ENCODE measurements at regions not wholly inside any gene's neighbourhood (a gene's known extent, or its start where the extent isn't known, plus 50 kb on each side); places are given as distances from the start of the nearest gene placed in this dataset.
"Not testable (repeated sequence)": the region's sequence is repeated elsewhere in the genome, so short reads cannot be mapped to it uniquely, and the experiment has no call there.

DNA sequence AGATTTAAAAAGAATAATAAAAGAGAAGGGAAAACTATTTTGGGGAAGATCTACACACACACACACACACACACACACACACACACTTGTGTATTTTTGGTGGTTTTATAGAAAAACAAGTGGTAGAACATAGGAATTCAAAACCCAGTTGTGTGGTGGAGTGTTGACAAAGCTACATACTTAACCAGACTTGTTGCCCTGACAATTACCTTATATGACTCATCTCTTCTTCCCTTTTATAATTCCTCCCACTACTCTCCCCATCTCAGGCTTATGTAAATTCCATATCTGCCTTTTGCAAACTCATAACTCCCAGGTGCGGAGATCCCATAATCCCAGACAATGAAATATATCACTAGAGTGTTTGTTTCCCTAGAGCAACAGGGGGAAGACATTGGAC lies 873.7 kb downstream of the NXPH1 start:
- no peak for TF ChIP-seq POLR2AphosphoS5 (IDR thresholded peaks at IDR 0.05)
- no peak for TF ChIP-seq EP300 (IDR thresholded peaks at IDR 0.05)
- no peak for TF ChIP-seq CTCF (IDR thresholded peaks at IDR 0.05)
- TF ChIP-seq POLR2A (IDR thresholded peaks at IDR 0.05), result no peak
- ATAC-seq (ENCODE audit: low FRiP score in 2 of 2), result no peak
- Histone ChIP-seq H3K36me3 (no peaks in the 10 kb centered on the region), H3K9me3 (no peaks in the 10 kb centered on the region), H3K4me1 (no peaks in the 10 kb centered on the region), H3K4me3 (no peak overlapping the region), H3K27ac (no peak overlapping the region), H3K27me3 (no peaks in the 10 kb centered on the region)
- 90% methylated on average over 1 of the region's 1 CpG for WGBS, 2 donors
- DNase-seq, result no peak

DNA sequence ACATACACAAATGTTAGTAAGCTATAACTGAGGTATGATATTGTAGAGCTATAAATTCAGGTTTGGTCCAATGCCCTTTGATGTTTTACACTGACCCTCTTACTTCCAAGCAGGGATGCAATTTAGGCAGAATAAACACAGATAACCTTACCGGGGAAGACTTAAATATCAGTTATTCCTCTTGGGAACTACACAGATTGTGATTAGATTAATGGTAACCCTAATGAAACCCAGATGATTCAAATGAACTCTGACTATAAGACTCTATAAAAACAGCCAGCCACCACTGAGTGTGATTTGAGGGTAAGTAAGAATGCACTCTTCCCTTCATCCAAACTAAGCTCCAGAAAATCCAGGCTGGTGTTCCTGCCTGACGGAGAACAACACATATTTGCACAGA lies 891.1 kb downstream of the NXPH1 start:
- Histone ChIP-seq H3K27me3 (no peaks in the 10 kb centered on the region), H3K4me1 (no peaks in the 10 kb centered on the region), H3K9me3 (no peaks in the 10 kb centered on the region), H3K27ac (no peak overlapping the region), H3K36me3 (no peaks in the 10 kb centered on the region), H3K4me3 (no peak overlapping the region)
- DNase-seq (no peak), ATAC-seq (ENCODE audit: low FRiP score in 2 of 2) (no peak)
- no peak for TF ChIP-seq EP300 (IDR thresholded peaks at IDR 0.05)
- 50 to 60% methylated on average over 2 of the region's 2 CpGs for WGBS, 2 donors

GRCh38 chr7:9328296-9328695 lies 894.9 kb downstream of the NXPH1 start:
- TF ChIP-seq CTCF (IDR thresholded peaks at IDR 0.05) (no peak), EP300 (IDR thresholded peaks at IDR 0.05) (no peak), POLR2AphosphoS5 (IDR thresholded peaks at IDR 0.05) (no peak), POLR2A (IDR thresholded peaks at IDR 0.05) (no peak)
- no peak overlapping the region for H3K27ac ChIP-seq
- H3K4me3 ChIP-seq, result no peak overlapping the region
- H3K36me3 ChIP-seq, result no peaks in the 10 kb centered on the region
- no peak for DNase-seq
- WGBS, 2 donors, result 80% methylated on average over 2 of the region's 2 CpGs
- H3K27me3 ChIP-seq, result no peaks in the 10 kb centered on the region
- no peaks in the 10 kb centered on the region for H3K4me1 ChIP-seq
- ATAC-seq (ENCODE audit: low FRiP score in 2 of 2), result no peak
- no peaks in the 10 kb centered on the region for H3K9me3 ChIP-seq

DNA sequence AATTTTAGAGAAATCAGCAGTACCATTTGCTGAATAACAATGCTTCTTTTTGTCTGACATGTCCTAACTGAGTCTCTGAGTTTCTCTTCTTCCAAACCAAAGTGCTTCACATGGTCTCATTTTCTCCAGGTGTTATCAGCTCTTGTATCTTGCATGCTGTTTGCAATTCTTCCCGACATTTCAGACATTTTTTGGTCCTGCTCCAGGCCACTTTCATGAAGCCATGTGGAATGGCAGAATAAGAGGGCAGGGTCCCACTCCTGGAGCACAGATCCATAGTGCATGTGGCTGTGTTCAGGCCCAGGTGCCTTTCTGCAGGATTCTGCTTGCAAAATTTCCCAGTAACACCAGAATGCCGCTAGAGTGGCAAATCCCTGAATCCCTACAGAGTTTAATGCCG lies 916.2 kb downstream of the NXPH1 start:
- Histone ChIP-seq H3K27ac (no peak overlapping the region), H3K4me1 (no peaks in the 10 kb centered on the region), H3K4me3 (no peak overlapping the region), H3K9me3 (no peaks in the 10 kb centered on the region), H3K27me3 (no peaks in the 10 kb centered on the region), H3K36me3 (no peaks in the 10 kb centered on the region)
- ATAC-seq (ENCODE audit: low FRiP score in 2 of 2) (no peak), DNase-seq (no peak)
- TF ChIP-seq POLR2A (IDR thresholded peaks at IDR 0.05) (no peak), POLR2AphosphoS5 (IDR thresholded peaks at IDR 0.05) (no peak), CTCF (IDR thresholded peaks at IDR 0.05) (no peak), EP300 (IDR thresholded peaks at IDR 0.05) (no peak)
- WGBS, 2 donors, result 73 to 76% methylated on average over 3 of the region's 3 CpGs

DNA sequence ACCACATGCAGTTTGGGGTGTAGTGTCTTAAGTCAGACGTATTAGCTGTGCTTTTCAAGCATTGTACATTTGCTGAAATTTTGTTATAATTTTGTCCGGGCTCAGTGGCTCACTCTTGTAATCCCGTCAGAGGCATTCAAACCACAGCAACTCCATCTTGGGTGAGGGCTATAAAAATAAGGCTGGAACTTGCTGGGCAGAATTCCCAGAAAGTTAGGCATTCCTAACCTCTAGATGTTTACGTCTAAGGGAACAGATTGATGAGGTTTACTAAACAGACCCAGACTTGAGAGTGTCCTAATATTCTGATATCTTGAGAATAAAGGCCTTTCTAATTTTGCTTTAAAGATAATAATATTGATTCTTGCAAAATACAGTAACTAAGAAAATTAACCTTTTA lies 957.8 kb downstream of the NXPH1 start:
- no peak for TF ChIP-seq POLR2AphosphoS5 (IDR thresholded peaks at IDR 0.05)
- no peaks in the 10 kb centered on the region for H3K27me3 ChIP-seq
- H3K4me3 ChIP-seq, result no peak overlapping the region
- H3K27ac ChIP-seq, result no peak overlapping the region
- no peaks in the 10 kb centered on the region for H3K4me1 ChIP-seq
- WGBS, 2 donors, result 73 to 74% methylated on average over 4 of the region's 4 CpGs
- peaks cover 0 to 14% (median 9%) of the 10 kb centered on the region in 4 donors for H3K9me3 ChIP-seq
- no peaks in the 10 kb centered on the region for H3K36me3 ChIP-seq
- ATAC-seq (ENCODE audit: low FRiP score in 2 of 2), result no peak
- no peak for DNase-seq

DNA sequence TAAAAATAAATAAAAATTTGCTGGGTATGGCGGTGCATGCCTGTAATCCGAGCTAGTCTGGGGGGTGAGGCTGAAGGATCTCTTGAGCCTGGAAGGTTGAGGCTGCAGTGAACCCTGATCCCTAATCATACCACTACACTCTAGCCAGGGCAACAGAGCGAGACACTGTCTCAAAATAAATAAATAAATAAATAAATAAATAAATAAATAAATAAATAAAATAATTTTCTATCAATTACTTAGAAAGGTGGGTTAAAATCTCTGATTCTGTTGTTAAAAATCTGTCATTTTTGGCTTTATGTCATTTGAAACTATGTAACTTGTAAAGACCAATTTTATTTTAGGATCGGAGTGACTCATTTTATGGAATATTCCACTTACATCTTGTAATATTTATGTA lies 958.6 kb downstream of the NXPH1 start:
- H3K36me3 ChIP-seq, result no peaks in the 10 kb centered on the region
- H3K4me3 ChIP-seq, result no peak overlapping the region
- 87 to 89% methylated on average over 4 of the region's 4 CpGs for WGBS, 2 donors
- H3K4me1 ChIP-seq, result no peaks in the 10 kb centered on the region
- no peaks in the 10 kb centered on the region for H3K27me3 ChIP-seq
- peaks cover 0 to 14% (median 9%) of the 10 kb centered on the region in 4 donors for H3K9me3 ChIP-seq
- TF ChIP-seq EP300 (IDR thresholded peaks at IDR 0.05) (no peak), CTCF (IDR thresholded peaks at IDR 0.05) (no peak), POLR2A (IDR thresholded peaks at IDR 0.05) (no peak), POLR2AphosphoS5 (IDR thresholded peaks at IDR 0.05) (no peak)
- DNase-seq, result no peak
- no peak for ATAC-seq (ENCODE audit: low FRiP score in 2 of 2)
- no peak overlapping the region for H3K27ac ChIP-seq

DNA sequence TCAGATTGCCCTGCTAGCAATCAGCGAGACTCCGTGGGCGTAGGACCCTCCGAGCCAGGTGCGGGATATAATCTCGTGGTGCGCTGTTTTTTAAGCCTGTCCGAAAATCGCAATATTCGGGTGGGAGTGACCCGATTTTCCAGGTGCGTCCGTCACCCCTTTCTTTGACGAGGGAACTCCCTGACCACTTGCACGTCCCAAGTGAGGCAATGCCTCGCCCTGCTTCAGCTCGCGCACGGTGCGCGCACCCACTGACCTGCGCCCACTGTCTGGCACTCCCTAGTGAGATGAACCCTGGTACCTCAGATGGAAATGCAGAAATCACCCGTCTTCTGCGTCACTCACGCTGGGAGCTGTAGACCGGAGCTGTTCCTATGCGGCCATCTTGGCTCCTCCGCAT lies 971.0 kb downstream of the NXPH1 start:
- H3K27me3 ChIP-seq; ATAC-seq (ENCODE audit: low FRiP score in 2 of 2); H3K4me3 ChIP-seq; H3K9me3 ChIP-seq; H3K27ac ChIP-seq; H3K36me3 ChIP-seq; H3K4me1 ChIP-seq: not testable (repeated sequence)
- peak in 1 of 2 donors; percentile 43 for DNase-seq
- 94 to 98% methylated on average over 25 to 28 of the region's 28 CpGs for WGBS, 2 donors

Data from upper lobe of left lung (tissue), 6 donors.